Activated T-cell treated with anti-CD3 and anti-CD28 coated beads for 4 hours (primary cell): ENCODE measurements at regions not wholly inside any gene's neighbourhood (a gene's known extent, or its start where the extent isn't known, plus 50 kb on each side); places are given as distances from the start of the nearest gene placed in this dataset.

Source experiments
- DNase-seq: peaks from one replicate; pipeline ENCODE4 v3.0.0-alpha.2; 2020

GRCh38 chr2:41943159-41943558 lies 104.7 kb upstream of the PKDCC start:
- DNase-seq: no peak

- no peak for DNase-seq
These were observed 103.5 kb upstream of the PKDCC start for GRCh38 chr2:41944220-41944880.

- DNase-seq: no peak
These were observed 100.0 kb upstream of the PKDCC start for GRCh38 chr2:41947701-41948396.

GRCh38 chr2:41948397-41948763 lies 99.4 kb upstream of the PKDCC start:
- DNase-seq: no peak

- DNase-seq: no peak
These were observed 98.5 kb upstream of the PKDCC start for GRCh38 chr2:41949091-41949882.

GRCh38 chr2:41949883-41950665 lies 97.7 kb upstream of the PKDCC start:
- DNase-seq: no peak

- no peak for DNase-seq
These were observed 97.2 kb upstream of the PKDCC start for GRCh38 chr2:41950666-41950960.

GRCh38 chr2:41954304-41955291 lies 93.2 kb upstream of the PKDCC start:
- no peak for DNase-seq

GRCh38 chr2:41955316-41956043 lies 92.3 kb upstream of the PKDCC start:
- no peak for DNase-seq

GRCh38 chr2:41957431-41957830 lies 90.4 kb upstream of the PKDCC start:
- DNase-seq: no peak

GRCh38 chr2:41958251-41958650 lies 89.6 kb upstream of the PKDCC start:
- no peak for DNase-seq

GRCh38 chr2:41958775-41959174 lies 89.0 kb upstream of the PKDCC start:
- no peak for DNase-seq

- DNase-seq: no peak
These were observed 88.1 kb upstream of the PKDCC start for GRCh38 chr2:41959760-41960159.

GRCh38 chr2:41962922-41963622 lies 84.7 kb upstream of the PKDCC start:
- no peak for DNase-seq

- no peak for DNase-seq
These were observed 83.9 kb upstream of the PKDCC start for GRCh38 chr2:41963661-41964525.

GRCh38 chr2:41965173-41965908 lies 82.5 kb upstream of the PKDCC start:
- no peak for DNase-seq

- no peak for DNase-seq
These were observed 81.9 kb upstream of the PKDCC start for GRCh38 chr2:41965909-41966295.

GRCh38 chr2:41966431-41966893 lies 81.4 kb upstream of the PKDCC start:
- DNase-seq: no peak

- no peak for DNase-seq
These were observed 80.9 kb upstream of the PKDCC start for GRCh38 chr2:41966920-41967319.
